D721Med (cell line): ENCODE measurements at regions not wholly inside any gene's neighbourhood (a gene's known extent, or its start where the extent isn't known, plus 50 kb on each side); places are given as distances from the start of the nearest gene placed in this dataset.

ENCODE experiments used
- DNase-seq: peaks from one replicate; pipeline ENCODE4 v3.0.0; 2011; ENCODE audit warnings: low spot score; ENCODE audit not compliant: insufficient read length
- FAIRE-seq: peaks from 2 replicates; lab custom pipeline; 2011; peaks lifted over from hg19 to GRCh38; lab: Jason Lieb, UNC
- TF ChIP-seq, protein P1 (sequence below): IDR thresholded peaks from 2 replicates; pipeline ENCODE4 v1.5.1; 2012; ENCODE audit warnings: mild to moderate bottlenecking, control low read depth; ENCODE audit not compliant: insufficient read depth; ENCODE audit errors: missing control alignments

DNA sequence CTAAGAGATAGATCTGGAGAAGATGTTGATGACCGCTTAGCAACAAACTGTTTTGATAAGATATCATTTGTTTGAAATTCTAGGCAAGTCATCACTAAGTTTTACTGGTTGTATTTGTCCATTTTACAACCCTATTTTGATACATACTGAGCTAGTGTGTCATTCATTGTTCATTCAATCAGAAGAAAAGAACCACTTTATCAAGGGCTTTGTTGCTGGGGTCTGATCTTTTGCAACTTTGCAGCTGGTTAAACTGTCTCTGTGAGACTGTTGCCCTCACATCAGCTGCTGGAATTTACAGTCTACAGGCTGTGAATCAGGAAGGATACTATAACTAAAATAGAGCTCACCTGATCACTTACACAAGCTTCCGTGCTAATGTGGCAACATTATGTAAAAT is 290.5 kb downstream of the RFC3 start:
- TF ChIP-seq, protein P1, sequence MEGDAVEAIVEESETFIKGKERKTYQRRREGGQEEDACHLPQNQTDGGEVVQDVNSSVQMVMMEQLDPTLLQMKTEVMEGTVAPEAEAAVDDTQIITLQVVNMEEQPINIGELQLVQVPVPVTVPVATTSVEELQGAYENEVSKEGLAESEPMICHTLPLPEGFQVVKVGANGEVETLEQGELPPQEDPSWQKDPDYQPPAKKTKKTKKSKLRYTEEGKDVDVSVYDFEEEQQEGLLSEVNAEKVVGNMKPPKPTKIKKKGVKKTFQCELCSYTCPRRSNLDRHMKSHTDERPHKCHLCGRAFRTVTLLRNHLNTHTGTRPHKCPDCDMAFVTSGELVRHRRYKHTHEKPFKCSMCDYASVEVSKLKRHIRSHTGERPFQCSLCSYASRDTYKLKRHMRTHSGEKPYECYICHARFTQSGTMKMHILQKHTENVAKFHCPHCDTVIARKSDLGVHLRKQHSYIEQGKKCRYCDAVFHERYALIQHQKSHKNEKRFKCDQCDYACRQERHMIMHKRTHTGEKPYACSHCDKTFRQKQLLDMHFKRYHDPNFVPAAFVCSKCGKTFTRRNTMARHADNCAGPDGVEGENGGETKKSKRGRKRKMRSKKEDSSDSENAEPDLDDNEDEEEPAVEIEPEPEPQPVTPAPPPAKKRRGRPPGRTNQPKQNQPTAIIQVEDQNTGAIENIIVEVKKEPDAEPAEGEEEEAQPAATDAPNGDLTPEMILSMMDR: no peak
- DNase-seq (no peak), FAIRE-seq (no peak)

DNA sequence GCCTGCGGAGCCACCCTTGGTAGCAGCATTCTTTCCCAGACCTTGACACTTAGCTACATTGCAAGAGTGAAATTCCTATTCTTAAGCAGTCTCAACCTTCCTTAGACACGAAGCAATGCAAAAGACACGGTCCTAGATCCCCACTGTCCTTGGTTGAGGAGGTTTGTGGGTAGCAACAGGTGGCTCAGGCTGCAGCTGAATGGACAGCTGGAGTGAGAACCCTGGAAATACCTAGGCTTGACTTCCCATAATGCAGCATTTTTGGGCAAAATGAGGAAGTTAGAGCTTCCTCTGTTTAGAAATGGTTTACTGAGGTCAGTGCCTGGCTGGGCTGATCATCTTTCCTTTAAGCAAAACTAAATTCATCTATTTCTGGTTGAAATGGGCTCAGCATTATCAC is 296.6 kb downstream of the RFC3 start:
- FAIRE-seq: no peak
- DNase-seq: no peak

DNA sequence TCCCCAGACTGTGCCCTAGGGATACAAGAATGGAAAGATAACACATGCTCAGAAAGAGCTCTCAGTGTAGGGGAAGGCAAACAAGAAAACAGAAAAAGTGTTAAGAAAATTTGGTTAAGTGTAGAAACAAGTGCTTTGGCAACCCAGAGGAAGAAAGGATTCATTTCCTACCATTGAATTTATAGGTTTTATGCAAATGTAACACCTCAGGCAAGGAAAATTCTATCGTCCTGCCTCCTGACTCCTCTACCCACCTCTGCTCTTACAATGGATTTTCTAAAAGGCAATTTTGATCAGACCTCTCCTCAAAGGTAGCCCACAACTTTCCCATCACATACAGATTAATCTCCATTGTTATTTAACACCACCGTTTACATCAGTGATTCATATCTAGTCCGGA is 298.7 kb downstream of the RFC3 start:
- DNase-seq (no peak), FAIRE-seq (no peak)
- TF ChIP-seq, protein P1: no peak

More for the DNA sequence above, 296.6 kb downstream of the RFC3 start:
- TF ChIP-seq, protein P1: no peak

DNA sequence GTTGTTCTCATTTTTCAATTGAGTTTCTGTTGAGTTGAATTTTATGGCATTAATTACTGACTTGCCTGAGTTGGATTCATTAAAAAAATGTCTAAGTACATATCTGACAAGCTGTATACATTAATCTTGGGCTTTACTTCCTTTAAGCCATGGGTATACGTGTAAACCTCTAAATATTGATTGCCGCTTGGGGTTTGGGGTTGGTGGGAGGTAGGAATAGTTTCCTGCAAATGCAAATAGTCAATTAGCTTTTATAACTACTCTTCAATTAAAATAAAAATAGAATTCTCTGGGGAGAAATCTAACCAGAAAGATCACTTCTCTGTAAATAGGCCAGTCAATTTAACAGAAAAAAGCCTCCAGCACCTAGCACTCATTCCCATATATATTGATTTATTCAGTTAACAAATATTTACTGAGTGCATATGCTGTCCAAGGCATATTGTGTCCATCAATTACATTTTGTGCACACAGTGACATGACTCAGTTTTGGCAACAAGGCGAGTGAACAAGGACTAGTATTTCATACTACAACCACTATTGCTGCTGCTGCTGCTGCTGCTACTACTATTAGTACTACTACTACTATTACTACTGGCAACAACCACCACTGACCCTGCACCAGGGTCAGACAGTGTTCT is 306.8 kb downstream of the RFC3 start:
- TF ChIP-seq, protein P1: no peak
- FAIRE-seq (no peak), DNase-seq (no peak)

DNA sequence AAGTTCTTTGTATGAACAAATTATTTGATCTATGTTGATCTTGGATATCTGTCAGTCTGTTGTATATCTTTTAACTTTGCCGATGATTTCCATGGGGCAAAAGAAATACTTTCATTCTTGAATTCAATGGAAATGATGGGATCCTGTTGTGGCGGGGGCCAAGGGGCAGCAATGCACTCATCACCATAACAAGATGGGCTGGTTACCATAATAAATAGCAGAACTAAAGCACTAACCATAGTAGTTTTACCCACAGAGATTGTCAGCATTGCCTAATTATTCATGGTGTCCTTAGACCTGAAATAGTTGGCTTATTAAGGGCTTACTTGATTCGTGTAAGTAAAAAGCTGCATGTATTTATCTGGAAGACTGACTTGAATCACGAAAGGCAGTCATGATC is 309.6 kb downstream of the RFC3 start:
- DNase-seq (no peak), FAIRE-seq (no peak)
- TF ChIP-seq, protein P1: no peak

DNA sequence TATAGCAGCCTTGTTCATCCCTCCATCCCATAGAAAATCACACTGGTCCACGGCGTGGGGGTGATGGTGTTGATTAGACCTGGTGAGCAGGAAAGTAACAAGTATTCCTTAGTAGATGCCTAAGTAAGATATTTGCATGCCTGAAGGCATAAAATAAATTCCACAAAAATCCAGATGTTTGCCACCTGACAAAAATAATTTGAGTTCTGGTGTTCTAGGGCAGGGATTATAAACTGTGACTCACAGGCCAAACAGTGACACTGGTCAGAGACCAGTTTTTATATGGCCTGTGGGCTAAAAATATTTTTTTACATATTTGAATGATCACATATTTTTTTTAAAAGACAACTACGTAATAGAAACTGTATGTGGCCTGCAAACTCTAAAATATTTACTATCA is 310.7 kb downstream of the RFC3 start:
- TF ChIP-seq, protein P1: no peak
- DNase-seq (no peak), FAIRE-seq (no peak)

DNA sequence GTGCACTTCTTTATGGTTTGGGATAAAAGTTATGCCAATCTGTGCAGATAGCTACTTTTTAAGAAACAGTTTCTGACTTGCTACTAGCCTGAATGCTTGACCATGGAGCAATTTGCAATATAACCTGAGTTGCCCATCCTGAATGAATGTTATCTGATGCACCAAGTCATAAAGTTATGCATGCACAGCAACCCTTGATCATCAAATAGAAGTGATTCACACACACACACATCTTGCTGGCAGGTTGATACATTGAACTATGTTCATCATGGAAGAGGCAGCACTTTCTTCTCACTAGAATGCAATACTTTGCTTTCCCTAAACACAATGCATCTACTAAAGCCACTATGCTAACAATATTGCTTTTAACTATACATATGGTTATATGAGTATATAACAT is 311.5 kb downstream of the RFC3 start:
- TF ChIP-seq, protein P1: no peak
- DNase-seq: no peak
- no peak for FAIRE-seq
